K562 (cell line): ENCODE measurements at regions not wholly inside any gene's neighbourhood (a gene's known extent, or its start where the extent isn't known, plus 50 kb on each side); places are given as distances from the start of the nearest gene placed in this dataset.

Source experiments
- ATAC-seq: fragments of 200-7000 bp; cut with Tn5 transposase; 3 replicates; pipeline ENCODE4 v1.9.1; 2020; ENCODE audit warnings: moderate library complexity
- BruUV-seq: library from RNA; stranded (reverse); fragments of 400-500 nt; replicated peaks from 2 replicates; lab custom pipeline; 2021; lab: Mats Ljungman, UMichigan
- CTCF ChIA-PET: fragments of 300-600 bp; formaldehyde crosslinking; extraction: SDS; loops from one replicate; lab custom pipeline; 2021; ENCODE audit warnings: low intra/inter-chr PET ratio; lab: Yijun Ruan, JAX
- POLR2A ChIA-PET: fragments of 300-600, 350-650 bp; sonication (Branson Sonifier 250); formaldehyde crosslinking; extraction: SDS; loops from one replicate; lab custom pipeline; 2021; ENCODE audit warnings: antibody characterized with exemption, inconsistent platforms; lab: Yijun Ruan, JAX
- DNase-seq, 4 experiments: peaks; one replicate each; pipeline versions ENCODE4 v3.0.0 to v3.0.0-alpha.2; 2011 to 2018; ENCODE audit warnings: low spot score in 3 of 4, mixed read lengths in 3 of 4; ENCODE audit errors: extremely low read depth in 1 of 4
- FAIRE-seq: peaks from 2 replicates; lab custom pipeline; 2011; peaks lifted over from hg19 to GRCh38; lab: Jason Lieb, UNC
- H2AFZ ChIP-seq: 2 replicates; pipeline ENCODE4 v1.6.0; 2011; ENCODE audit warnings: low read depth, low read length, control low read depth, inconsistent platforms
- H3K27ac ChIP-seq: fragments of 200-600 bp; 3 replicates; pipeline ENCODE4 v1.8.0; 2011; ENCODE audit warnings: low read depth, mild to moderate bottlenecking, control low read depth, inconsistent platforms, low read length, moderate library complexity, mixed read lengths; ENCODE audit errors: extremely low read depth
- H3K27me3 ChIP-seq, 2 experiments: fragments of 300-600 bp in 1 of 2; 2 replicates in 1 of 2; 3 replicates in 1 of 2; pipeline versions ENCODE4 v1.6.0 to v1.8.0; 2011; ENCODE audit warnings: inconsistent platforms in 2 of 2, low read length in 2 of 2, mild to moderate bottlenecking in 1 of 2, mixed read lengths in 1 of 2, moderate library complexity in 1 of 2; ENCODE audit not compliant: control insufficient read depth in 2 of 2, insufficient read depth in 2 of 2
- H3K36me3 ChIP-seq: fragments of 300-600 bp; 3 replicates; pipeline ENCODE4 v1.8.0; 2011; ENCODE audit warnings: mild to moderate bottlenecking, low read length, inconsistent platforms; ENCODE audit not compliant: control insufficient read depth, insufficient read depth
- H3K4me1 ChIP-seq, 2 experiments: fragments of 200-600 bp in 1 of 2; replicated peaks in 1 of 2; 2 replicates in 1 of 2; 3 replicates in 1 of 2; pipeline versions ENCODE4 v1.5.1 to v1.8.0; 2011; ENCODE audit warnings: inconsistent platforms in 2 of 2, low read length in 2 of 2, mild to moderate bottlenecking in 1 of 2, mixed read lengths in 1 of 2, moderate library complexity in 1 of 2; ENCODE audit not compliant: control insufficient read depth in 2 of 2, insufficient read depth in 2 of 2
- H3K4me2 ChIP-seq: 2 replicates; pipeline ENCODE4 v1.6.1; 2011; ENCODE audit warnings: low read length, control low read depth, inconsistent platforms, mixed read lengths; ENCODE audit not compliant: insufficient read depth
- H3K4me3 ChIP-seq: fragments of 200-600 bp; sonication (generic), shearing (Covaris generic); 2 replicates; pipeline ENCODE4 v1.5.1; 2016; ENCODE audit warnings: control low read depth, inconsistent platforms
- H3K79me2 ChIP-seq: fragments of 200-600 bp; 3 replicates; pipeline ENCODE4 v1.8.0; 2011; ENCODE audit warnings: low read length, inconsistent platforms; ENCODE audit not compliant: control insufficient read depth, insufficient read depth
- H3K9ac ChIP-seq, 2 experiments: 2 replicates each; pipeline versions ENCODE4 v1.6.0 to v1.6.1; 2011; ENCODE audit warnings: low read depth in 2 of 2, low read length in 2 of 2, control low read depth in 1 of 2, inconsistent platforms in 1 of 2, mild to moderate bottlenecking in 1 of 2, mixed read lengths in 1 of 2; ENCODE audit not compliant: insufficient read depth in 1 of 2
- H3K9me1 ChIP-seq: one replicate; pipeline ENCODE4 v1.6.0; 2011; ENCODE audit warnings: inconsistent platforms, mild to moderate bottlenecking, low read length, moderate library complexity; ENCODE audit not compliant: control insufficient read depth, insufficient read depth
- H3K9me3 ChIP-seq: replicated peaks from 2 replicates; pipeline ENCODE4 v1.5.1; 2011; ENCODE audit warnings: low read depth, low read length, inconsistent platforms; ENCODE audit not compliant: control insufficient read depth, insufficient read depth
- H4K20me1 ChIP-seq: replicated peaks from 2 replicates; pipeline ENCODE4 v1.6.1; 2011; ENCODE audit warnings: low read length, inconsistent platforms, mixed read lengths; ENCODE audit not compliant: control insufficient read depth, insufficient read depth
- ERF ChIP-seq: fragments of 450-650 bp; formaldehyde crosslinking; IDR thresholded peaks from 2 replicates; pipeline ENCODE4 v1.4.0; 2020; ENCODE audit warnings: mild to moderate bottlenecking, mixed read lengths
- HLTF ChIP-seq: fragments of 450-650 bp; IDR thresholded peaks from 2 replicates; pipeline ENCODE4 v1.6.1; 2016
- MGA ChIP-seq: fragments of 450-650 bp; IDR thresholded peaks from 2 replicates; pipeline ENCODE4 v1.6.1; 2016; ENCODE audit warnings: mild to moderate bottlenecking, moderate library complexity
- NFYB ChIP-seq: IDR thresholded peaks from 2 replicates; pipeline ENCODE4 v1.6.1; 2011; ENCODE audit warnings: mild to moderate bottlenecking, moderate library complexity; ENCODE audit not compliant: insufficient read length; ENCODE audit errors: extremely low read depth
- ZNF175 ChIP-seq: fragments of 200-800 bp; sonication (Bioruptor generic); IDR thresholded peaks from 2 replicates; pipeline ENCODE4 v1.6.1; 2016; ENCODE audit warnings: low read depth, mild to moderate bottlenecking, missing genetic modification characterization, missing compliant biosample characterization
- ZNF584 ChIP-seq: fragments of 200-800 bp; sonication (Bioruptor generic); IDR thresholded peaks from 2 replicates; pipeline ENCODE4 v1.6.1; 2016; ENCODE audit warnings: low read depth, mild to moderate bottlenecking, missing genetic modification characterization, missing compliant biosample characterization
- WGBS: fragments of 100-300 bp; shearing (Covaris generic); methylation state at CpG from one replicate; pipeline ENCODE4 v1.1.6; 2016; ENCODE audit warnings: low coverage, mixed read lengths; ENCODE audit not compliant: insufficient coverage; ENCODE audit errors: missing lambda C conversion rate; 5-methylcytosine and 5-hydroxymethylcytosine counted together
- in situ Hi-C: fragments of 300-500 bp; cut with MboI; formaldehyde crosslinking; loops from 4 replicates; pipeline ENCODE4 v1.15.0; 2018; ENCODE audit warnings: inconsistent platforms, mixed read lengths
- intact Hi-C: fragments of 100-400 bp; cut with micrococcal nuclease; formaldehyde crosslinking; loops from 2 replicates; pipeline ENCODE4 v1.14.2; 2022

GRCh38 chr16:79740252-79740651 lies 139.7 kb upstream of the MAF start:
- Histone ChIP-seq H4K20me1 (no peaks in the 10 kb centered on the region), H3K4me1 (no peaks in the 10 kb centered on the region), H3K27me3 (no peaks in the 10 kb centered on the region), H3K27ac (no peak overlapping the region), H3K36me3 (no peaks in the 10 kb centered on the region), H3K9me1 (no peaks in the 10 kb centered on the region), H3K9me3 (no peaks in the 10 kb centered on the region), H3K4me2 (no peak overlapping the region), H2AFZ (no peak overlapping the region), H3K4me3 (no peak overlapping the region), H3K79me2 (no peaks in the 10 kb centered on the region), H3K9ac (no peak overlapping the region)
- in situ Hi-C loops, result no loop called here
- no TSS peak for BruUV-seq
- WGBS, result 17% methylated on average over 5 of the region's 5 CpGs
- TF ChIP-seq ZNF584 (no peak), ERF (no peak), HLTF (no peak), ZNF175 (CRISPR knock-in tag) (no peak), NFYB (no peak), MGA (0 out of 2 replicates have a peak, but pooled peaks have one; percentile 33)
- CTCF ChIA-PET, result no interaction called here
- POLR2A ChIA-PET, result no interaction called here
- no peak for FAIRE-seq
- ATAC-seq, result no peak
- intact Hi-C loops, result no loop called here
- DNase-seq, result no peak
